B cell (primary cell): ENCODE measurements at regions not wholly inside any gene's neighbourhood (a gene's known extent, or its start where the extent isn't known, plus 50 kb on each side); places are given as distances from the start of the nearest gene placed in this dataset.

Experiments used
- ATAC-seq: fragments of 200-7000 bp; cut with Tn5 transposase; one replicate; pipeline ENCODE4 v1.10.0; 2021; ENCODE audit warnings: low read depth, mild to moderate bottlenecking, moderate number of reproducible peaks, moderate library complexity
- CTCF ChIA-PET: fragments of 350-600 bp; sonication (Branson Sonifier 250); formaldehyde crosslinking; loops from one replicate; lab custom pipeline; 2021; ENCODE audit warnings: antibody characterized with exemption, inconsistent platforms; lab: Charles Lee
- POLR2A ChIA-PET: fragments of 350-600 bp; sonication (Branson Sonifier 250); formaldehyde crosslinking; loops from one replicate; lab custom pipeline; 2021; ENCODE audit warnings: antibody characterized with exemption; lab: Charles Lee
- DNase-seq: peaks from one replicate; pipeline ENCODE4 v3.0.0; 2013
- H2AFZ ChIP-seq: 2 replicates; pipeline ENCODE4 v1.6.1; 2012; ENCODE audit warnings: mild to moderate bottlenecking, low read depth, low read length; ENCODE audit not compliant: insufficient read depth, poor library complexity, severe bottlenecking
- H3K27ac ChIP-seq, 2 donors: 1 replicate in 1 of 2; 2 replicates in 1 of 2; pipeline ENCODE4 v1.5.1; 2012 to 2013; ENCODE audit warnings: low read length in 2 of 2, mild to moderate bottlenecking in 2 of 2, moderate library complexity in 1 of 2
- H3K27me3 ChIP-seq, 4 experiments: fragments of 200-600 bp in 1 of 4; sonication (generic) in 1 of 4; replicated peaks in 1 of 4; 1 replicate in 2 of 4; 2 replicates in 2 of 4; pipeline versions ENCODE4 v1.6.1 to v1.7.0; 2013 to 2016; ENCODE audit warnings: low read length in 3 of 4, mild to moderate bottlenecking in 2 of 4, mixed read lengths in 1 of 4, moderate library complexity in 1 of 4; ENCODE audit not compliant: insufficient read depth in 4 of 4, control insufficient read depth in 3 of 4; ENCODE audit errors: control extremely low read depth in 1 of 4
- H3K36me3 ChIP-seq, 2 experiments: replicated peaks in 1 of 2; 1 replicate in 1 of 2; 2 replicates in 1 of 2; pipeline versions ENCODE4 v1.6.1 to v1.7.1; 2013; ENCODE audit warnings: low read length in 1 of 2; ENCODE audit not compliant: insufficient read depth in 2 of 2, control insufficient read depth in 1 of 2; ENCODE audit errors: control extremely low read depth in 1 of 2, extremely low read depth in 1 of 2
- H3K4me1 ChIP-seq, 2 donors: fragments of 200-600 bp in 1 of 2; sonication (generic) in 1 of 2; 1 replicate in 1 of 2; 2 replicates in 1 of 2; pipeline versions ENCODE4 v1.5.1 to v1.6.1; 2013 to 2017; ENCODE audit warnings: low read length in 2 of 2; ENCODE audit not compliant: control insufficient read depth in 2 of 2, insufficient read depth in 2 of 2
- H3K4me2 ChIP-seq: replicated peaks from 2 replicates; pipeline ENCODE3; 2012; ENCODE audit warnings: mild to moderate bottlenecking, low read depth, low read length; ENCODE audit not compliant: poor library complexity, severe bottlenecking
- H3K4me3 ChIP-seq, 5 experiments: fragments of 200-600 bp in 1 of 5; sonication (generic) in 1 of 5; 1 replicate in 3 of 5; 2 replicates in 2 of 5; pipeline versions ENCODE4 v1.5.1 to v1.7.0; 2011 to 2016; ENCODE audit warnings: low read length in 4 of 5, mild to moderate bottlenecking in 4 of 5, low read depth in 2 of 5, control low read depth in 1 of 5, moderate library complexity in 1 of 5; ENCODE audit not compliant: insufficient read depth in 1 of 5; ENCODE audit errors: control extremely low read depth in 1 of 5, extremely low read depth in 1 of 5
- H3K79me2 ChIP-seq: fragments of 200-600 bp; sonication (generic); one replicate; pipeline ENCODE4 v1.6.0; 2016; ENCODE audit warnings: low read length; ENCODE audit not compliant: control insufficient read depth, insufficient read depth
- H3K9ac ChIP-seq: fragments of 200-600 bp; sonication (generic); 2 replicates; pipeline ENCODE4 v1.6.1; 2017; ENCODE audit warnings: mild to moderate bottlenecking, low read length, moderate library complexity
- H3K9me3 ChIP-seq, 3 donors: one replicate each; pipeline versions ENCODE4 v1.6.1 to v1.7.1; 2013; ENCODE audit warnings: low read length in 2 of 3; ENCODE audit not compliant: control insufficient read depth in 2 of 3, insufficient read depth in 1 of 3; ENCODE audit errors: control extremely low read depth in 1 of 3
- H4K20me1 ChIP-seq: 2 replicates; pipeline ENCODE4 v1.6.0; 2012; ENCODE audit warnings: mild to moderate bottlenecking, low read length; ENCODE audit not compliant: insufficient read depth, control insufficient read depth, poor library complexity, severe bottlenecking
- H3K27ac Mint-ChIP-seq: one replicate; pipeline ENCODE4 v1.8.0; 2021; ENCODE audit warnings: mixed read lengths
- H3K27me3 Mint-ChIP-seq: one replicate; pipeline ENCODE4 v1.8.0; 2021; ENCODE audit warnings: mixed read lengths
- H3K4me1 Mint-ChIP-seq: one replicate; pipeline ENCODE4 v1.8.0; 2021; ENCODE audit warnings: mixed read lengths
- H3K4me3 Mint-ChIP-seq: one replicate; pipeline ENCODE4 v1.8.0; 2021; ENCODE audit warnings: mixed read lengths
- H3K9me3 Mint-ChIP-seq: one replicate; pipeline ENCODE4 v1.8.0; 2022; ENCODE audit warnings: mixed read lengths; ENCODE audit not compliant: insufficient read depth
- EZH2 ChIP-seq: IDR thresholded peaks from 2 replicates; pipeline ENCODE4 v1.6.1; 2012; ENCODE audit warnings: borderline replicate concordance, low read depth, mild to moderate bottlenecking, moderate library complexity, low read length; ENCODE audit not compliant: insufficient read depth, poor library complexity, severe bottlenecking
- WGBS: methylation state at CpG from one replicate; pipeline ENCODE4 v1.1.5; 2013; ENCODE audit warnings: missing lambda C conversion rate; ENCODE audit not compliant: insufficient coverage; 5-methylcytosine and 5-hydroxymethylcytosine counted together
- intact Hi-C: fragments of 100-400 bp; cut with micrococcal nuclease; formaldehyde crosslinking; loops from one replicate; pipeline ENCODE4 v1.10.0; 2022
- TF ChIP-seq, protein P1 (sequence below): fragments of 200-600 bp; IDR thresholded peaks from one replicate; pipeline ENCODE4 v1.8.0; 2022; ENCODE audit warnings: antibody characterized with exemption, mild to moderate bottlenecking

DNA sequence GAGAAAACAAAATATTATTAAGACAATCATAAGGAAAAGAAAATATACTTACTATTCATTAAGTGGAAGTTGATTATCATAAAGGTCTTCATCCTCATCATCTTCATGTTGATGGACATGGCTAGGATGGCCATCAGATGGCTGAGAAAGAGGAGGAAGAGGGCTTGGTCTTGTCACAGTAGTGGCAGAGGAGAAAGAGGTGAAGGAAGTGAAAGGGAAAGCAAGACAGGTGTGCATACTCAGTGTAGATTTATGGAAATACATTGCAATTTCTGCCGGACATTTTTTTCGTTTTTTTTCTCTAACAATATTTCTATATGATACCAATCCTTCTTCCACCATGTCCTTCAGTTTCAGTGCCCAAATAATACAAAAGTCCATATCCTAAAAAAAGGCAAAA, 1409.8 kb downstream of the PCDH7 start:
- Mint-ChIP-seq H3K27ac (no peak overlapping the region), H3K4me1 (no peaks in the 10 kb centered on the region), H3K27me3 (no peaks in the 10 kb centered on the region), H3K4me3 (no peak overlapping the region), H3K9me3 (peaks cover 13% of the 10 kb centered on the region)
- peaks cover 0 to 3% (median 2%) of the 10 kb centered on the region in 3 donors for H3K9me3 ChIP-seq
- no peak overlapping the region for H3K4me2 ChIP-seq
- no peaks in the 10 kb centered on the region for H3K36me3 ChIP-seq
- no peak overlapping the region for H3K9ac ChIP-seq
- H3K27me3 ChIP-seq = no peaks in the 10 kb centered on the region
- H3K27ac ChIP-seq = no peak overlapping the region
- POLR2A ChIA-PET = no interaction called here
- H3K79me2 ChIP-seq = no peaks in the 10 kb centered on the region
- H3K4me1 ChIP-seq = no peaks in the 10 kb centered on the region
- ATAC-seq = no peak
- H2AFZ ChIP-seq = no peak overlapping the region
- intact Hi-C loops = no loop called here
- DNase-seq = no peak
- no peak overlapping the region for H3K4me3 ChIP-seq
- TF ChIP-seq, protein P1, sequence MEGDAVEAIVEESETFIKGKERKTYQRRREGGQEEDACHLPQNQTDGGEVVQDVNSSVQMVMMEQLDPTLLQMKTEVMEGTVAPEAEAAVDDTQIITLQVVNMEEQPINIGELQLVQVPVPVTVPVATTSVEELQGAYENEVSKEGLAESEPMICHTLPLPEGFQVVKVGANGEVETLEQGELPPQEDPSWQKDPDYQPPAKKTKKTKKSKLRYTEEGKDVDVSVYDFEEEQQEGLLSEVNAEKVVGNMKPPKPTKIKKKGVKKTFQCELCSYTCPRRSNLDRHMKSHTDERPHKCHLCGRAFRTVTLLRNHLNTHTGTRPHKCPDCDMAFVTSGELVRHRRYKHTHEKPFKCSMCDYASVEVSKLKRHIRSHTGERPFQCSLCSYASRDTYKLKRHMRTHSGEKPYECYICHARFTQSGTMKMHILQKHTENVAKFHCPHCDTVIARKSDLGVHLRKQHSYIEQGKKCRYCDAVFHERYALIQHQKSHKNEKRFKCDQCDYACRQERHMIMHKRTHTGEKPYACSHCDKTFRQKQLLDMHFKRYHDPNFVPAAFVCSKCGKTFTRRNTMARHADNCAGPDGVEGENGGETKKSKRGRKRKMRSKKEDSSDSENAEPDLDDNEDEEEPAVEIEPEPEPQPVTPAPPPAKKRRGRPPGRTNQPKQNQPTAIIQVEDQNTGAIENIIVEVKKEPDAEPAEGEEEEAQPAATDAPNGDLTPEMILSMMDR = no peak
- TF ChIP-seq EZH2 = no peak
- H4K20me1 ChIP-seq = no peaks in the 10 kb centered on the region
- CTCF ChIA-PET = no interaction called here
- no CpG with 5 or more reads among the region's 2 CpGs for WGBS

- no peak for DNase-seq
- Histone ChIP-seq H3K36me3 (no peaks in the 10 kb centered on the region), H3K9me3 (no peaks in the 10 kb centered on the region), H3K4me1 (no peaks in the 10 kb centered on the region), H2AFZ (no peak overlapping the region), H3K27ac (no peak overlapping the region), H3K9ac (no peak overlapping the region), H3K27me3 (no peaks in the 10 kb centered on the region), H3K79me2 (no peaks in the 10 kb centered on the region), H3K4me3 (no peak overlapping the region), H4K20me1 (no peaks in the 10 kb centered on the region), H3K4me2 (no peak overlapping the region)
- Mint-ChIP-seq H3K4me3 (no peak overlapping the region), H3K4me1 (no peaks in the 10 kb centered on the region), H3K27ac (no peak overlapping the region), H3K9me3 (peaks cover 8% of the 10 kb centered on the region), H3K27me3 (no peaks in the 10 kb centered on the region)
- intact Hi-C loops = no loop called here
- ATAC-seq = no peak
- WGBS = no CpG with 5 or more reads among the region's 1 CpG
- CTCF ChIA-PET = no interaction called here
- no peak for TF ChIP-seq EZH2
- TF ChIP-seq, protein P1 = no peak
- POLR2A ChIA-PET = no interaction called here
These were observed 1413.0 kb downstream of the PCDH7 start for GRCh38 chr4:32133141-32133540.
